NOMO-1 treated with dmso at 0.1 percent for 144 hours (cell line): ENCODE measurements at regions not wholly inside any gene's neighbourhood (a gene's known extent, or its start where the extent isn't known, plus 50 kb on each side); places are given as distances from the start of the nearest gene placed in this dataset.

Source experiments
- DNase-seq: peaks from one replicate; lab custom pipeline; 2025; ENCODE audit not compliant: unreplicated experiment; lab: John Stamatoyannopoulos, UW

DNA sequence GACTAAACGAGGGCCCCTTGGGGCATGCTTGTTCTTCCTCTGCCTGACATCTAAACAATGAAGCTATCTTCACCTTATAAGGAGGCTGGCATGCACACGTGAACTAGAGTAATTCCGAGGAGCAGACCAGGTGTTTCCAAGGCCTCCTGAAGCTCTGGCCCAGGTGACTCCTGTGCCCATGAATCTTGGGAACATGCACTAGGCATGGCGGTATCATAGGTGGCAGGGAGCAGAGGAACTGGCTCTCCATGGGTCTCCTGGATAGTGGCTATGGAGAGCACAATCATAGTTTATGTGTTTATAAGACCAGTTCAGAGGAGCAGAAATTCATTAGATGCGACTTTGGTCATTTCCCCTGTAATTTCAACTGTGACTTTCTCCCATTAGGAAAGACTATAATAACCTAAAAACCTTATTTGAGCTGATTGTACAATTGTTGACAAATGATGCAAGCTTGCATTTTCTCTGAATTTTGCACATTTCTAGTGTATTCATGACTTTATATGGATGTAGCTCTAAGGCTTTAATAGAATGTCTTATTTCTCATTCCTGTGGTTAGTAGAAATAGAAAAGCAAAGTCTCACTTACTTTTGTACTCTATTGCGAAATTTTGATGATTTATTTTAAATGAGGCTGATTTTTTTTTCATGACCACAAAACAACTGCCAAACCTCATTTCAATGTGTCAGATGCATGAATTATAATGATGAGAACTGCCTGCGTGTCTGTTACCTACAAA lies 135.3 kb upstream of the RPS23 start:
- peak; percentile 53 for DNase-seq

DNA sequence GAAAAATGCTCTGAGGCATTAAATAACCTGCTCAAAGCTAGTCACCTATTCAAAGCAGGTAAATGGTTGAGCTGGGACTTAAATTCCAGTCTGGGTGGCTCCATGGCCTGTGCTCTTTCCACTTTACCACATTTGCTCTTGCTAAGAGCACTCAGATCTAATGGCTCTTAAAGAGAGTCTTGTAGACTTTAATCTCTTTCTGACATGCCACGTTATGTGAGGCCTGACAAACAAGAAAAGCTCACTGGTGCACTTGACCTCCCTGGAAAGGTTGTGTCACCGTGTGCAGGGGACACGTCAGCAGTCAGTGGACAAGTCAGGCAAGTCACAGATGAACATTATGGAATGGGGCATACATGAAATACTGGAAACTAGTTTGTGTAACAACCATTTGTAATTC lies 129.9 kb upstream of the RPS23 start:
- no peak for DNase-seq

DNA sequence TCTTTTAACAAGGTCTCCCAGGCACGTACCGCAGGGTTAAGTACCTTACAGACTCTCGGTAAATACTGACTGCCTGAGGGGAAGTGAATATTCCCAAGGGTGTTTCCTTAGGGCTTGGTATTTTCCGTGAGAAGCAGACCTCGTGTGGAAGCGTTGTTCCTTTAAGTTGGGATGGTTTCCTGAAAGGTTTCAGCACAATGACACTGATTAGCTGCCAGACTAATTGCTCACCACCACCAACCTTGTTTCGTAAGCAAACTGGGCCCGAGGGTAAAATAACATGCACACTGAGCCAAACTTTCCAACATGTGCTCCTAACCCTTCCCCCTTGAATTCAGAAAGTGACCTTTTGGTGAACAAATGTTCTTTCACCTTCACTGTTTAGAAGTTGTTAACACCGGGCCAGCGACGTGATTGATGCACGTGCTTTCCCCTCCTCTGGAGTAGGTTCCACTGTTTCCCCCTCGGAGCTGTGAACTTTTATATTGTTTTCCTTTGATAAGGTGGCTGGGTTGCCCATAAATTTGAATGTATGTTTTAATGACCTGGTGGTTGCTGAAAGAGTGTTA lies 128.1 kb upstream of the RPS23 start:
- DNase-seq: no peak

DNA sequence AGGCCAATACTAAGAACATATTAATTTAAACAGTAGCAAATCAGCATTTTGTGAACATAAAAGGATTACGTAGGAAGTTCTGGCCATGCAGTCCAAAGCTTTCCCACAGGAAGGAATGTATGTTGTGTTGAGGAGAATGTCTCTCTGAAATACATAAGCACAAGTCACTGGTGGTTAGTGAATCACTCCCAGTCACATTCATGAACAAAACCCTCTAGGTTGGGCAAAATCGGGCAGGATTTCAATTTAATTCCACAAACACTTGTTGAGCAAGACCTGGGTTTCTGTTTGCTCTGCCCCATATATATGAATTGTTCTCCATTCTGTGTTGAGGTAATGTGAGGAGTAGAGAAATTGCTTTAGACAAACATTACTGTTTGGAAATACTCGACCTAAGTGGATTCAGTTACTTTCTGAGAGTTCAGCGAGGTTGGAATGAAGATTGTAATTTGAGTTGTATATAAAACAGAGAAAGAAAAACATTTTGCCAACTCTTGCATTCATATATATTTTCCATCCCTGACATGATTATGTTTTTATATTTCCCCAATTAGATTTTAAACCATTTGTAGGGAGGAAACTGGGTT lies 127.6 kb upstream of the RPS23 start:
- DNase-seq: no peak

DNA sequence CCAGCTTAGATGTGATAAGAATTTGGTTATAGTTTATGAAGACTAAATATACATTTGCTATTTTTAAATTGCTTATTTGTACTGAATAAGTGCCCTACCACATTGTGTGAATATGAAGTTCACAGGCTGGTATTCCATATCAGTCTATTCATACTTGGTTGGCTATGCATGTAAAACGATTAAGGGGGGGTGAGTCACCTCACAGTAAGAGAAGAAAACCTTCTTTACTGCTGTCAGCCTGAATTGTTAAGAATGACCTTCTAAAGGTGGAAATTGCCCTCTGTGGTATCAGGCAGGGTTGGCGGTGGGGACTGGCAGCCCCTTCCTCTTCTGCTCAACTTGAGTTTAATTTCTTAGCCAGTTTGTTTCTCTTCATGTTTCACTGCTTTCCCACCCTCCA lies 127.0 kb upstream of the RPS23 start:
- no peak for DNase-seq

DNA sequence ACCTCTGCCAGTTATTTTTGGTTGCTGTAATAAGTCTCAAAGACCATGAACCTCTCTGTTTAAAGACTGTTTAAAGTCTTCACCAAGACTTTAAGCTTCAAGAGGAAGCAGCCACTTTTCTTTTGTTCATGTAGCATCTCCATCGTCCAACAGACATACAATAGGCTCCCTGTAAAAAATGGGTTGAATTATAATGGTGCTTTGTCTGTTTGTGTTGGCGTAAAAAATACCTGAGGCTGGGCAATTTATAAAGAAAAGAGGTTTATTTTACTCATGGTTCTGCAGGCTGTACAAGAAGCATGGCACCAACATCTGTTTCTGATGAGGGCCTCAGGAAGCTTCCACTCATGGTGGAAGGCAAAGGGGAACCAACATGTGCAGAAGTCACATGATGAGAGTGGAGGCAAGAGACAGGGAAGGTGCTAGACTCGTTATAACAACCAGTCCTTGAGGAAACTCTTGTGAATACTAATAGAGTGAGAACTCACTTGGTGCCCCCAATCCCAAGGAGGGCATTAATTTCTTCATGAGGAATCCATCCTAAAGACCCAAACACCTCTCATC lies 126.3 kb upstream of the RPS23 start:
- no peak for DNase-seq

DNA sequence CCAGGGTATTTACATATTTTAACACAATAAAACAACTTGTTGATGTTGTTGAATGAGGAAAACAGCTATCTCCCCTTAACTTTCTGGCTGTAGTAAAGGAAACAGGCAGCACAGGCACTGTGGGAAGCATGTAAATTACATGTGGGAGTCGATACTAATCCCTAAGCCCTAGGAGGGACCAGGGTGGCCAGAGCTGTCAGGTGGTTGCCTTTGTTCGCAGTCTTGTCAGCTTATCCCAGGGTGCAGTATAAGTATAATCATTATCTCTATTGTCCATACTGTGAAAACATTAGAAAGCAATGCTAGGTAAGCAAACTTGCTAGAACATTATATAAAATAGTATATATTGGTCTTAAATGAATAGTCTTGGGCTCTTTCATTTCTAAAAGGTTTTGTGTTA lies 125.6 kb upstream of the RPS23 start:
- DNase-seq: no peak

DNA sequence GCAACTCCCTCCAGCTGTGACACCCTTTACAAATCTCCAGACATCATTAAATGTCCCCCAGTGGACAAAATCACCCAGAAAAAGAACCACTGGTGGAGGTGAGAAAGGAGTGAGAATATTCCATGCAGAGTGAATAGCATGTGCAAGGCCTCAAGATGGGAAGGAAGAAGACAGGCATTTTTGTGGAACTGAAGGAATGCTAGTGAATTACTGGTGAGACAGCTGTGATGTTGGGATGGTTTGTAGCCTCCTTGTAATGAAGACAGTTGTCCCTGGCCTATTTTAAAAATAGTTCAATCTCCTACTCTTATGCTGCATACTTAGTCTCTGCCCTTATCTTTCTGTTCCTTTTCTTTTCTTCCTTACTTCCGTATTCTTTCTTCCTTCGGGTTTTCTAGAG lies 124.9 kb upstream of the RPS23 start:
- no peak for DNase-seq

DNA sequence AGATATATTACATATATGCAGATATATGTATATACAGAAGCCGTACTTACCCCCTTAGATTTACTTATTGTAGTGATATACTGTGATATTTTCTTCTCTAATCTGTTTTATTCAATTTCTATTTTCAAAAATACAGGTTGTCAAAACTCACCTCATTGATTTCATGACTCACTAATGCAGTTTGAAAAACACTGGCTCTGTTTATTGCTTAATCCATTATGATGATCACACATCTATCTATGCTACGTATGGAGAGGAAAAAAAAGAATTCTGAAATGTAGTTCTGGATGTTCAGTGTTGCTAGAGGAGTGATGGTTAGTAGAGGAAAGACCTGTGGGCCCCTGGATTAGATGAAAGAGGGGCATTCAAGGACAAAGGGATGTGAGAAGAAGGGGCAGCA lies 121.0 kb upstream of the RPS23 start:
- DNase-seq: no peak

DNA sequence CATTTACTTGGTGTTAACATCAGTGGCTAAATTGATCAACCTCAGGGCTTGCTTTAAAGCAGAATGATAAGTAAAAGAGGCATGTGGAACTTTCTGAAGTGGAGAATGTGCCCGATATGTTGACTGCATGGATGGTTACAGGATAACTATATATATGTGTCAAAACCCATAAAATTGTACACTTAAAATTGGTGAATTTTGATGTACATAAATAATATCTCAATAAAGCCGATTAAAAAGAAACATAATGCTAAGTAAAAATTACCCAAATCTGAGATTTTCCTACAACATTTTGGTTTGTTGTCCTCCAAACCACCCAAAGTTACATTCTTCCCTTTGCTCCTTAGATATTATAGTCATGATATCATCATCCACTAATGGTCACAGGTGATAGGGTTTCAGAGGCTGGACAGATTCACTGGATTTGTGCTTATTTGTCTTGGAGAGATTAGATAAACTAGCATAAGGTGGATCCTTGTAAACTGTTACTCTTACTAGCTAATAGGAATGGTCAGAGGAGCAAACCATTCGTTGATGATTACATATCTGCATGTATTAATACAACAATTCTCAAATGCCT lies 119.7 kb upstream of the RPS23 start:
- no peak for DNase-seq

DNA sequence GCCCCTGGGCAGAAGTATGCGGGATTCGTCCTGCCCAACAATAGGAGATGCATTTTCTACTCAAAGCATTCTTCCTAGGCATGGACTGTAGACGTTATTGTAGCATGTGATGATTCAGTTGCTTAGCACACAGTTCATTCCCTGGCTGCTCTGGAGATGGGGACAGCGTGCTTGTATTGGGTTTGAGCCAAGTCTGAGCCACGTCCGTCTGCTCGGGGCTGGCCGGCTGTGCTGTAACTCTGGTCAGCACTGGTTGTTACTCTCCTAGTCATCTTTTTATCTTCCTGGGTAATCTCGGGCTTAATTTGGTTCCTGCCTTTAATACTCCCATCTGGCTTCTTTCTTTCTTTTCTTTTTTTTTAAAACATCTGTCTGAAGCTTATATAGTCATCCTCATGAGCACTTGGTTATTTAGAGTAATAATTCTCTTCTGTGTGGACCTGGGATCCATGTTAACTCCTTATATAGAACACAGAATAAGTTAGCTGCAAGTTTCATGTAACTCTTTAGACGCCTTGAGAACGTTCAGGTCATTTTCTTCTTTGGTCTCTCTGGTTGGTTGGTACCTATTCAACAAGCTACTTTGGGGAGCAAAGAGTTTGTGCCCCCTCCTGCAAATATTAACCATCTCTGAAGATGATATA lies 118.8 kb upstream of the RPS23 start:
- DNase-seq: no peak

DNA sequence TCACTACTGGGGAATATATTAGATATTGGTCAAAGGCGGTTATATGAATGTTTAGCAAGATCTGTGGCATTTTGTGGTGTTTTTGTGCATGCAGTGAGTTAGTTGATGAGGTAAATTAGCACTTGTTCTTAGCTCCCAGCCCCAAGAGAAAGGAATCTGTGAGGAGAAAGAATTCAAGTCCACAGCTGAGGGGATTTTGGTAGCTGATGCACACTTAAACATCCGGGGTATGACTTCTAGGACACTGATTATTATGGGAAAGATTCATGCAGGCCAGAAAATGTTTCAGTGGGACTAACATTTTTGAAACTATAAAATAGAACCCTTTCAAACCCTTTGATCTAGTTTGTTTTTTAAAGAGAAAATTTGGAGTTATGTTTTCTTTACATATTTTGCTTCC lies 118.2 kb upstream of the RPS23 start:
- no peak for DNase-seq

DNA sequence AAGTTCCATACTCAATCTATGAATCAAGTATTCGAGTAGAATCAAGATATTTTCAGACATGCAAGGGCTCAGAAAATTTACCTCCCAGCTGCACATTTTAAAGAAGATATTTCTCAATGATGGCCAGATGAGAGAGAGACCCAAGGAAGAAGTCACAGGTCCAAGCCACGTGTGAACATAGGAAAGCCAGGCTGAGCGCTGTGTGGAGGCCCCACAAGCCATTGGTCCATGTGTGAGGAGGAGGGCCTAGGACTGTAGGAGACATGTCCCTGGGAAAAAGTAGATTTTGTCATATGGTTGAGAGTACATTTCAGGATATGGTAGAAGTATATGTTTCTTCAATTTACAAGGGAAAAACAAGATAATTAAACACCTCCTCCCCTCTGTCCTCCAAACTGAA lies 115.8 kb upstream of the RPS23 start:
- no peak for DNase-seq

DNA sequence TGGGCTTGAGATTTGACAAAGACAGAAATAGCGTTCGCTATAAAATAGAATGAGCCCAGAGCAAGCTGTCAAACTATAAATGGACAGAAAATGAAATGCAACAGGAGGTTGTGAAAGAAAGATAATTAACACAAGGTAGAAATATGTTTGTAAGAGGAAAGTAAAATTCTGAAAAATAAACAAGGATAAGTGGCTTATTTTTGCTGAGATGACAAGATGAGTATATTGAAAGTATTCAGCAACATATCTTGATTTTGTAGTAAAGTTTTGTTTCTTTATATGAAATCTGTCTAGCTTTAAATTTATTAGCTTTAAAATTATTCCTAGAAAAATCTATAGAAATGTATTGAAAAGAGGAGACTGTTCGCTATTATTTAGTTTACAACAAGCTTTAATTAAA lies 111.9 kb upstream of the RPS23 start:
- DNase-seq: no peak

DNA sequence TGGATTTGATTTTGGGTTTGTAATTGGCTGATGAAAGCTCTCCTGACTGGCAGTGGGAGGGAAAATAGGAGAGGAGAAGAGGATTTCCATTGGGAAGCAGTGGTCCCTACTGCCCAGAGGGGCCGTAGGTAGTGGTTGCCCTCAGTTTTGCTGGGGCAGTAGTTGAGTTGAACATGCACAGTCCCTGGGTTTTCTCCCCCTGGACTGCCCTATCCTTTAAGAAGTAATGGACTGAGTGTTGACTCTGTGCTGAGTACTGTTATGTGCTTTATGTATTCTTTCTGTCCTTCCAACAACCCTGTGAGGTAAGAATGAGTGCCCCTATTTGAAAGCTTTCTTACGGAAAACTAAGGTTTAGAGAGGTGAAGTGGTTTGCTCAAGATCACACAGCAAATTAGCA lies 111.2 kb upstream of the RPS23 start:
- DNase-seq: no peak

DNA sequence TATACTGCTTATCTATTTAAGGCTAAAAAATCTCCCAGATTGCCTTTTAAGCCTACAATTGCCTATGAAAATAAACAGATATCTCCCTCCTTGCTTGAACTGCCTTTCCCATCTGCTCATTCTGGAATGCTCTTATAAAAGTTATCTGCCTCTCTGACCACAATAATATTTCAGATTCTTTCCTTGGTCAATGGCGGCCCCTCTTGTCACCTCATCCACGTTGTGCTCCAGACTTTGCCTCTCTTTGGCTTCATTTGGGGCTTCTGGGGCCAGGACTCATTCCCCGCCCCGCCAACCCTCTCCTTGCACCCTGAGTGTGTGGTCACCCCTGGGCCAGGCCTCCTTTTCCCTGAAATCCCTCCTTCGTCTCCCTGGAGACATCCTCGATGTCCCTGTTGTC lies 110.0 kb upstream of the RPS23 start:
- DNase-seq: no peak

DNA sequence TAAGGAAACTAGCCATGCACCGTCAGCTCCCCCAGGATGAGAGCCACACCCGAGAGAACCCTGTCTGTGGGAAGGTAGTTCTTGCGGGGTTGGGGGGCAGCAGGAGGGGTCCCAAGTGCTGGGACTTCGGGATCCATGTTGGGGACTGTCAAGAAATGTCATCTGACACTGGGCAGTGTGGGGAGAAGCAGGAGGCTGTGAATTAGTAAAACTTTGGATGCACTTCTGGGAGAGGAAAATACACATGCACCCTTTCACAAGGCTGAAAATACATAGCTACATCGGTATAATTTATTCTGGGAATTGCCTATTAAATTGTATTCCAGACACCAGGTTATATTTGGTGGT lies 109.6 kb upstream of the RPS23 start:
- no peak for DNase-seq

DNA sequence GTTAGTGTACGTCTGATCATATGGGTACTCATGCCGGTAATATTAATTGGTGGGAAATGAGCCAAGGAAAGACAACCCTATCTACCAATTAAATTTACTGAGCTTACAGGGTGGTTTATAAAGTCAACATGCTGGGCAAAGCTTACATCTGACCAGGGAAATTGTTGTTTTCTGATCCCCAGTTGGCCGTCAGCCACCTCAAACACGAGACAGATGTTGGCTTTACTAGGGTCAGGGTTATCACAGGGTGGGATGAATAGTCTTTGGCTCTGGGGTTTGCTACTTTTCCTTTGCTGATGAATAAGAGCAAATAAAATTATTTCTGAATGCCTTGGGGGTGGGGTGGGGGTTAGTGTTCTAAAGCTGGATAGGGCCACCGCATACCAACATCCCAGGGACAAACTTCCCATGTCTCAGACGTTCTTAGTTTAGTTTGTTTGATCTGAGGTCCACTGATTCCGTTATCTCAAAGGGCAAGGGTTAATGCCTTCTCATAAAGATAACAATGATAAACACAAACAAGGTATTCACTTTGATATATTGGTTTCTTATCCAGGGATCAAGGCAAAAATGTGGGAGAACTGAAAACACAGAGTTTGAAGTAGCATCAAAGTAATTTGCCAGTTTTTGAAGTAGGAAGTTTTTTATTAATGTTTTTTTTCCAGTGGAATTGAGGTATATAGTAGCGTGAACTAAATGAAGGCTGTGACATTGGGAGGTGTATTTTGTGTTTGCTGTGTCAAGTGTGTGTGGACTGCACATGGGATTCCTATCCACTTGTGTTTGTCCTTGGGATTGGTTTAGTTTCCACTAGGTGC lies 109.1 kb upstream of the RPS23 start:
- no peak for DNase-seq

DNA sequence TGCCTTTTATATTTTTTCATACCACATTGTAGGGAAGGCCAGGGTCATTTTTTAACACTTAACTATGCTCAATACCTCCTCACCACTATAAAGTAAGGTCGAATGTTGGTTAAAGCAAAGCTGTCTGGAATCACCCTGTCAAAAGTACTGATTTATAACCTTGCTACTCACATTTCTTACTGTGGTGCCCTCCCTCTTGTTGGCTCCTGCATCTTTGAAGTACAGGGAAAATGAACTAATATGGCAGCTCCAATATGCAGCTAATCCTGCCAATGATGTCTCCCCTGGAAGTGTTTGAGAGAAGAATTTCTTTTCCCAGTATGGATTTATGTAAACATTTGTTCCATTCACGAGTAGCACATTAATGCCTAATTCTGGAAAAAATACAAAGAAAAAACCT lies 108.4 kb upstream of the RPS23 start:
- DNase-seq: no peak

DNA sequence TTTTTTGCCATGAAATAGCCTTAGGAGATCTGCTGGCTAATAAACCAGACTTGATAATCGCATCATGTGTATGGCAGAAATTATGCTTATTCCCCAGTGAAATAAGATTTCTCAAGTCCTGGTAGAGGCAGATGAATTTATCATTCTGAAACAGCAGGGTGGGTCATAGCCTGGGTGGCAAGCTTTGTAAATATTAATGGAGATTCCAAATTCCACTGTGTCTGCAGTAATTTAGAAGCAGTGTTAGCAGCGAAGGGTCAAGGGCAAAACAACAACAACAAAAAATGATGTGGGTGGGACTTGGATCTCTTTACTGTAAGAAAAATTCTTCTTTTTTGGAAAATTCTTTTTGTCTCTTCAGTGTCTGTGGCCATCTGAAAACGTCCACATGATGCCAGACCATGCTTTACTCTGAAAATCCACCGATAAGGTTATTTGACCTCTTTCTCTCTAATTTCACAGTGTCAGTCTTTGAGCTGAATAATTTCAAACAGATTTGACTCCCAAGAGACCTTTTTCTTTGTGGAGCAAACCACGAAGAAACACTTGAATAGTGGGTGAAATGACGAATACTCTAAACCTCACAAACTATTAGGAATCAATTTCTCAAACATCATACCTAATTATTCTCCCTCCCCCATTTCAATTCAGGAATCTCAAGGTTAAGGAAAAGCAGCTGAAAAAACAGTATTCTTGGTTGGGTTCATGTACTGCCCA lies 106.0 kb upstream of the RPS23 start:
- no peak for DNase-seq
